ENCODE measurements at regions not wholly inside any gene's neighbourhood (a gene's known extent, or its start where the extent isn't known, plus 50 kb on each side); places are given as distances from the start of the nearest gene placed in this dataset.

DNA sequence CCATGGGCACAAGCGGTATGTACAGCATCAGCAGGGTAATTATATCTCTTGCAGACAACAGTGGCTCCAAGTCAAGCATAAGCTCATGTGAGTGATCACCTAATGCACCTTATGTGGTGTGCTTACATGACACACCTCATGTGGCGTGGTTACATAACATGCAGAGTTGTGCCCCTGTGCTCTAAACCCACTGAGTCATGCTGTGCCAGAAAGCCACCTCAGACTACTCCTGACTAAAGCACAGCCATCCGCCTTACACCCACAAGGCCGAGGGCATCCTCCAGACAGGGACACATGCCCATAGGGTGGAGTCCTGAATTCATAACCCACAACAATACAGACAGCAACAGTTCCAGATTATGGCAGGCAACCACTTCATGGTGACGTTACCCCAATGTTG is 163.7 kb upstream of the SLC30A5 start:
- Mint-ChIP-seq H3K36me3 (ENCODE audit: low read depth) (peaks cover 82% of the 10 kb centered on the region), H3K4me1 (peaks cover under 1% of the 10 kb centered on the region; the same call in 1 of the 3 replicates), H3K9me3 (peaks cover 79% of the 10 kb centered on the region), H3K27ac (no peak overlapping the region), H3K4me3 (no peak overlapping the region), H3K27me3 (ENCODE audit: insufficient read depth, low read depth, poor library complexity) (peaks cover 4% of the 10 kb centered on the region)
- Histone ChIP-seq H3K4me1 (ENCODE audit: insufficient read depth) (peaks cover 4% of the 10 kb centered on the region), H3K36me3 (ENCODE audit: insufficient read depth) (peaks cover 21% of the 10 kb centered on the region), H3K79me2 (replicated peaks; ENCODE audit: insufficient read depth) (no peaks in the 10 kb centered on the region), H3F3A (replicated peaks; ENCODE audit: low read depth) (peaks cover 1% of the 10 kb centered on the region; the same call in 1 of the 2 replicates), H3K27me3 (ENCODE audit: insufficient read depth) (no peaks in the 10 kb centered on the region), H4K20me1 (replicated peaks; ENCODE audit: insufficient read depth) (no peaks in the 10 kb centered on the region), H3K4me3 (no peak overlapping the region), H3K4me2 (no peak overlapping the region), H3K27ac (ENCODE audit: low read depth) (no peak overlapping the region), H3K9me2 (ENCODE audit: insufficient read depth) (peaks cover 11% of the 10 kb centered on the region), H2AFZ (no peak overlapping the region)
- TF ChIP-seq, protein P1, sequence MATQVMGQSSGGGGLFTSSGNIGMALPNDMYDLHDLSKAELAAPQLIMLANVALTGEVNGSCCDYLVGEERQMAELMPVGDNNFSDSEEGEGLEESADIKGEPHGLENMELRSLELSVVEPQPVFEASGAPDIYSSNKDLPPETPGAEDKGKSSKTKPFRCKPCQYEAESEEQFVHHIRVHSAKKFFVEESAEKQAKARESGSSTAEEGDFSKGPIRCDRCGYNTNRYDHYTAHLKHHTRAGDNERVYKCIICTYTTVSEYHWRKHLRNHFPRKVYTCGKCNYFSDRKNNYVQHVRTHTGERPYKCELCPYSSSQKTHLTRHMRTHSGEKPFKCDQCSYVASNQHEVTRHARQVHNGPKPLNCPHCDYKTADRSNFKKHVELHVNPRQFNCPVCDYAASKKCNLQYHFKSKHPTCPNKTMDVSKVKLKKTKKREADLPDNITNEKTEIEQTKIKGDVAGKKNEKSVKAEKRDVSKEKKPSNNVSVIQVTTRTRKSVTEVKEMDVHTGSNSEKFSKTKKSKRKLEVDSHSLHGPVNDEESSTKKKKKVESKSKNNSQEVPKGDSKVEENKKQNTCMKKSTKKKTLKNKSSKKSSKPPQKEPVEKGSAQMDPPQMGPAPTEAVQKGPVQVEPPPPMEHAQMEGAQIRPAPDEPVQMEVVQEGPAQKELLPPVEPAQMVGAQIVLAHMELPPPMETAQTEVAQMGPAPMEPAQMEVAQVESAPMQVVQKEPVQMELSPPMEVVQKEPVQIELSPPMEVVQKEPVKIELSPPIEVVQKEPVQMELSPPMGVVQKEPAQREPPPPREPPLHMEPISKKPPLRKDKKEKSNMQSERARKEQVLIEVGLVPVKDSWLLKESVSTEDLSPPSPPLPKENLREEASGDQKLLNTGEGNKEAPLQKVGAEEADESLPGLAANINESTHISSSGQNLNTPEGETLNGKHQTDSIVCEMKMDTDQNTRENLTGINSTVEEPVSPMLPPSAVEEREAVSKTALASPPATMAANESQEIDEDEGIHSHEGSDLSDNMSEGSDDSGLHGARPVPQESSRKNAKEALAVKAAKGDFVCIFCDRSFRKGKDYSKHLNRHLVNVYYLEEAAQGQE (IDR thresholded peaks at IDR 0.05; ENCODE audit: unreplicated experiment), result no peak
- TF ChIP-seq CREB1 (CRISPR knock-in tag; IDR thresholded peaks at IDR 0.05; ENCODE audit: low read depth) (no peak), EZH2phosphoT487 (IDR thresholded peaks at IDR 0.05; ENCODE audit: unreplicated experiment) (no peak), STAT1 (IDR thresholded peaks at IDR 0.05; ENCODE audit: unreplicated experiment) (no peak), JUNB (IDR thresholded peaks at IDR 0.05; ENCODE audit: unreplicated experiment) (no peak)
- TF ChIP-seq, protein P2, sequence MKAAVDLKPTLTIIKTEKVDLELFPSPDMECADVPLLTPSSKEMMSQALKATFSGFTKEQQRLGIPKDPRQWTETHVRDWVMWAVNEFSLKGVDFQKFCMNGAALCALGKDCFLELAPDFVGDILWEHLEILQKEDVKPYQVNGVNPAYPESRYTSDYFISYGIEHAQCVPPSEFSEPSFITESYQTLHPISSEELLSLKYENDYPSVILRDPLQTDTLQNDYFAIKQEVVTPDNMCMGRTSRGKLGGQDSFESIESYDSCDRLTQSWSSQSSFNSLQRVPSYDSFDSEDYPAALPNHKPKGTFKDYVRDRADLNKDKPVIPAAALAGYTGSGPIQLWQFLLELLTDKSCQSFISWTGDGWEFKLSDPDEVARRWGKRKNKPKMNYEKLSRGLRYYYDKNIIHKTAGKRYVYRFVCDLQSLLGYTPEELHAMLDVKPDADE (IDR thresholded peaks at IDR 0.05), result no peak
- no peak for DNase-seq (ENCODE audit: low spot score)
- ATAC-seq, result no peak

DNA sequence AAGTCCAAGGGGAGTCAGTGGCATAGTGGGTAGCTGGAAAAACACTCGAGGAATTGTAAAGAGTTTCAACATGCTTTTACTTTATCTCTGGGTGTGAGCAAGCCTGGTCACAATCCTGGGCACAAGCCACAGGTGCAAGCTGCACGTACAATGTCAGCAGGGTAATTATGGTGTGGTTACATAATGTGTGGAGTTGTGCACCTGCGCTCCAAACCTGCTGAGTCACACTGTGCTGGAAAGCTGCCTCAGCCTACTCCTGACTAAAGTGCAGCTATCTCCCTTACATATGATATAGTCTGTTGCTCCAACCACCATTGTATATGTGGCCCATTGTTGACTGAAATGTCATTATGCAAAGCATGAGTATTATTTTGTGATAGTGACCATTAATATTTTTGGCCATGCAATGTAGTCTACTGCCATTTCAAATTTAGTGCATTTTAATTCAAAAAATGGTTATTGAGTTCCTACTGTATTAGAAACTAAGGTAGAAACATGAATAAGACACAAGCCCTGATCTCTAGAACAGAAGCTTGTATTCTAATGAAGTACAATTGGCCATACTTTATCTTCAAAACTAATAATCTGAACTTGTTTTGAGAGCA is 160.9 kb upstream of the SLC30A5 start:
- peaks cover 12% of the 10 kb centered on the region for H3K9me2 ChIP-seq (ENCODE audit: insufficient read depth)
- no peaks in the 10 kb centered on the region for H3K4me1 ChIP-seq (ENCODE audit: insufficient read depth)
- H3K27ac Mint-ChIP-seq, result no peak overlapping the region
- no peaks in the 10 kb centered on the region for H3K27me3 ChIP-seq (ENCODE audit: insufficient read depth)
- H3K4me2 ChIP-seq, result no peak overlapping the region
- H3K27me3 Mint-ChIP-seq (ENCODE audit: insufficient read depth, low read depth, poor library complexity), result no peaks in the 10 kb centered on the region
- H4K20me1 ChIP-seq (replicated peaks; ENCODE audit: insufficient read depth), result no peaks in the 10 kb centered on the region
- peaks cover 60% of the 10 kb centered on the region for H3K9me3 Mint-ChIP-seq
- H3K27ac ChIP-seq (ENCODE audit: low read depth), result no peak overlapping the region
- H2AFZ ChIP-seq, result no peak overlapping the region
- DNase-seq (ENCODE audit: low spot score), result peak; percentile 79
- H3K36me3 ChIP-seq (ENCODE audit: insufficient read depth), result peaks cover 16% of the 10 kb centered on the region
- H3K4me1 Mint-ChIP-seq, result no peaks in the 10 kb centered on the region
- H3K36me3 Mint-ChIP-seq (ENCODE audit: low read depth), result peaks cover 62% of the 10 kb centered on the region
- H3F3A ChIP-seq (replicated peaks; ENCODE audit: low read depth), result no peaks in the 10 kb centered on the region
- no peak for ATAC-seq
- no peak overlapping the region for H3K4me3 Mint-ChIP-seq
- H3K4me3 ChIP-seq, result peak overlapping the region; percentile 17; the same call in 1 of the 2 replicates
- H3K79me2 ChIP-seq (replicated peaks; ENCODE audit: insufficient read depth), result no peaks in the 10 kb centered on the region
- no peak for TF ChIP-seq STAT1 (IDR thresholded peaks at IDR 0.05; ENCODE audit: unreplicated experiment)
- TF ChIP-seq EZH2 (IDR thresholded peaks at IDR 0.05; ENCODE audit: low read depth, unreplicated experiment), result no peak
- TF ChIP-seq, protein P3, sequence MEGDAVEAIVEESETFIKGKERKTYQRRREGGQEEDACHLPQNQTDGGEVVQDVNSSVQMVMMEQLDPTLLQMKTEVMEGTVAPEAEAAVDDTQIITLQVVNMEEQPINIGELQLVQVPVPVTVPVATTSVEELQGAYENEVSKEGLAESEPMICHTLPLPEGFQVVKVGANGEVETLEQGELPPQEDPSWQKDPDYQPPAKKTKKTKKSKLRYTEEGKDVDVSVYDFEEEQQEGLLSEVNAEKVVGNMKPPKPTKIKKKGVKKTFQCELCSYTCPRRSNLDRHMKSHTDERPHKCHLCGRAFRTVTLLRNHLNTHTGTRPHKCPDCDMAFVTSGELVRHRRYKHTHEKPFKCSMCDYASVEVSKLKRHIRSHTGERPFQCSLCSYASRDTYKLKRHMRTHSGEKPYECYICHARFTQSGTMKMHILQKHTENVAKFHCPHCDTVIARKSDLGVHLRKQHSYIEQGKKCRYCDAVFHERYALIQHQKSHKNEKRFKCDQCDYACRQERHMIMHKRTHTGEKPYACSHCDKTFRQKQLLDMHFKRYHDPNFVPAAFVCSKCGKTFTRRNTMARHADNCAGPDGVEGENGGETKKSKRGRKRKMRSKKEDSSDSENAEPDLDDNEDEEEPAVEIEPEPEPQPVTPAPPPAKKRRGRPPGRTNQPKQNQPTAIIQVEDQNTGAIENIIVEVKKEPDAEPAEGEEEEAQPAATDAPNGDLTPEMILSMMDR (conservative IDR thresholded peaks at IDR 0.05; ENCODE audit: low read depth in 2 of 2), result no peak
- TF ChIP-seq EZH2phosphoT487 (IDR thresholded peaks at IDR 0.05; ENCODE audit: unreplicated experiment), result no peak
- TF ChIP-seq, protein P1 (IDR thresholded peaks at IDR 0.05; ENCODE audit: unreplicated experiment), result no peak
- TF ChIP-seq, protein P2 (IDR thresholded peaks at IDR 0.05), result no peak
- no peak for TF ChIP-seq NANOG (IDR thresholded peaks at IDR 0.05; ENCODE audit: borderline replicate concordance)
- TF ChIP-seq CREB1 (CRISPR knock-in tag; IDR thresholded peaks at IDR 0.05; ENCODE audit: low read depth), result no peak
- no peak for TF ChIP-seq ZNF114 (CRISPR knock-in tag; IDR thresholded peaks at IDR 0.05)
- TF ChIP-seq POLR2AphosphoS5 (IDR thresholded peaks at IDR 0.05; ENCODE audit: low read depth), result no peak

Data from GM23338 (cell line).